ENCODE measurements at regions not wholly inside any gene's neighbourhood (a gene's known extent, or its start where the extent isn't known, plus 50 kb on each side); places are given as distances from the start of the nearest gene placed in this dataset.

GRCh38 chr6:81128671-81129070 is 623.8 kb downstream of the TENT5A start:
- Histone ChIP-seq H3K9me3 (ENCODE audit: control insufficient read depth, insufficient read depth, low read depth, low read length) (no peaks in the 10 kb centered on the region), H3K36me3 (ENCODE audit: control insufficient read depth, insufficient read depth, low read length) (no peaks in the 10 kb centered on the region), H3K4me1 (ENCODE audit: control insufficient read depth, insufficient read depth, low read length) (no peaks in the 10 kb centered on the region), H3K27ac (ENCODE audit: low read length) (no peak overlapping the region), H3K4me3 (ENCODE audit: low read depth in 2 of 2, low read length in 2 of 2) (no peak overlapping the region), H3K27me3 (ENCODE audit: control insufficient read depth, insufficient read depth, low read length) (no peaks in the 10 kb centered on the region)
- ATAC-seq (no peak), DNase-seq (ENCODE audit: low read depth, low spot score) (no peak)
- no TSS peak for BruUV-seq (replicated peaks)
- CTCF ChIA-PET: no interaction called here
- POLR2A ChIA-PET: no interaction called here
- TF ChIP-seq SIN3A (IDR thresholded peaks at IDR 0.05; ENCODE audit: borderline replicate concordance, insufficient read depth, low read depth, low read length): no peak
- no peak for TF ChIP-seq REST (IDR thresholded peaks at IDR 0.05; ENCODE audit: insufficient read depth in 1 of 2, low read depth in 2 of 2, low read length in 1 of 2)
- in situ Hi-C loops (cut with HindIII; ENCODE audit: low pct_unique_long_range_greater_than_20kb, low sequenced_read_pairs) (no loop called here), intact Hi-C loops (cut with micrococcal nuclease; ENCODE audit: unreplicated experiment) (no loop called here)

GRCh38 chr6:81126150-81126549 is 626.3 kb downstream of the TENT5A start:
- TF ChIP-seq REST (IDR thresholded peaks at IDR 0.05; ENCODE audit: insufficient read depth in 1 of 2, low read depth in 2 of 2, low read length in 1 of 2) (no peak), POLR2AphosphoS5 (IDR thresholded peaks at IDR 0.05; ENCODE audit: low read depth, low read length) (no peak), SIN3A (IDR thresholded peaks at IDR 0.05; ENCODE audit: borderline replicate concordance, insufficient read depth, low read depth, low read length) (no peak), CTCF (IDR thresholded peaks at IDR 0.05) (no peak), TCF7L2 (IDR thresholded peaks at IDR 0.05; ENCODE audit: low read depth, low read length) (no peak)
- Histone ChIP-seq H3K27ac (ENCODE audit: low read length) (no peak overlapping the region), H3K36me3 (ENCODE audit: control insufficient read depth, insufficient read depth, low read length) (no peaks in the 10 kb centered on the region), H3K27me3 (ENCODE audit: control insufficient read depth, insufficient read depth, low read length) (no peaks in the 10 kb centered on the region), H3K4me1 (ENCODE audit: control insufficient read depth, insufficient read depth, low read length) (no peaks in the 10 kb centered on the region), H3K4me3 (ENCODE audit: low read depth in 2 of 2, low read length in 2 of 2) (no peak overlapping the region), H3K9me3 (ENCODE audit: control insufficient read depth, insufficient read depth, low read depth, low read length) (no peaks in the 10 kb centered on the region)
- intact Hi-C loops (cut with micrococcal nuclease; ENCODE audit: unreplicated experiment): no loop called here
- in situ Hi-C loops (cut with HindIII; ENCODE audit: low pct_unique_long_range_greater_than_20kb, low sequenced_read_pairs): no loop called here
- ATAC-seq (no peak), DNase-seq (ENCODE audit: low read depth, low spot score) (no peak)
- POLR2A ChIA-PET: no interaction called here
- BruUV-seq (replicated peaks): no TSS peak
- CTCF ChIA-PET: no interaction called here
